ENCODE measurements at regions not wholly inside any gene's neighbourhood (a gene's known extent, or its start where the extent isn't known, plus 50 kb on each side); places are given as distances from the start of the nearest gene placed in this dataset.

GRCh38 chr6:760982-761955 lies 68.3 kb upstream of the EXOC2 start:
- TF ChIP-seq CTCF (conservative IDR thresholded peaks at IDR 0.05 in 1 of 2, IDR thresholded peaks at IDR 0.05 in 1 of 2; ENCODE audit: extremely low read depth in 1 of 2, insufficient read depth in 1 of 2, low read depth in 1 of 2, low read length in 2 of 2): no peak
- TF ChIP-seq EZH2 (IDR thresholded peaks at IDR 0.05; ENCODE audit: borderline replicate concordance, low read length): no peak

All from mammary epithelial cell (primary cell).